Body of pancreas (tissue), 4 donors: ENCODE measurements at regions not wholly inside any gene's neighbourhood (a gene's known extent, or its start where the extent isn't known, plus 50 kb on each side); places are given as distances from the start of the nearest gene placed in this dataset.

ENCODE experiments used
- ATAC-seq: fragments of 150-250 bp; one replicate; pipeline ENCODE4 v1.9.1; 2016
- DNase-seq, 4 donors: peaks; one replicate each; pipeline ENCODE4 v3.0.0-alpha.2; 2019
- H3K27ac ChIP-seq, 4 donors: fragments of 200-600 bp; sonication (generic); 1 replicate in 3 of 4; 2 replicates in 1 of 4; pipeline versions ENCODE4 v1.5.1 to v1.6.1; 2016 to 2019; ENCODE audit warnings: mild to moderate bottlenecking in 1 of 4, mixed read lengths in 1 of 4, moderate library complexity in 1 of 4
- H3K27me3 ChIP-seq, 2 donors: fragments of 200-600 bp; sonication (generic); one replicate each; pipeline ENCODE4 v1.6.0; 2016; ENCODE audit warnings: mild to moderate bottlenecking in 1 of 2
- H3K36me3 ChIP-seq, 2 donors: fragments of 200-600 bp; sonication (generic); replicated peaks in 1 of 2; 2 replicates each; pipeline ENCODE4 v1.5.1; 2016; ENCODE audit warnings: low read depth in 2 of 2; ENCODE audit not compliant: insufficient read depth in 1 of 2
- H3K4me1 ChIP-seq: fragments of 200-600 bp; sonication (generic); one replicate; pipeline ENCODE4 v1.6.0; 2016
- H3K4me3 ChIP-seq, 2 donors: fragments of 200-600 bp; sonication (generic); 1 replicate in 1 of 2; 2 replicates in 1 of 2; pipeline ENCODE4 v1.5.1; 2016 to 2019
- H3K9me3 ChIP-seq, 3 donors: fragments of 200-600 bp; sonication (generic); 1 replicate in 2 of 3; 2 replicates in 1 of 3; pipeline ENCODE4 v1.5.1; 2016
- POLR2A ChIP-seq, 3 donors: fragments of 450-650 bp; IDR thresholded peaks; one replicate each; pipeline ENCODE4 v1.6.1; 2016; ENCODE audit warnings: antibody characterized with exemption in 3 of 3, mild to moderate bottlenecking in 2 of 3
- WGBS, 2 donors: methylation state at CpG; one replicate each; pipeline ENCODE4 v1.1.5; 2017; 5-methylcytosine and 5-hydroxymethylcytosine counted together
- intact Hi-C: fragments of 100-400 bp; cut with DNase I; formaldehyde crosslinking; loops from one replicate; pipeline ENCODE4 v1.15.1; 2023
- TF ChIP-seq, protein P1 (sequence below), 7 experiments: fragments of 450-650 bp in 4 of 7; fragments of 200-600 bp in 3 of 7; sonication (generic) in 3 of 7; IDR thresholded peaks; one replicate each; pipeline ENCODE4 v1.5.1; 2016 to 2019; ENCODE audit warnings: antibody characterized with exemption in 7 of 7

DNA sequence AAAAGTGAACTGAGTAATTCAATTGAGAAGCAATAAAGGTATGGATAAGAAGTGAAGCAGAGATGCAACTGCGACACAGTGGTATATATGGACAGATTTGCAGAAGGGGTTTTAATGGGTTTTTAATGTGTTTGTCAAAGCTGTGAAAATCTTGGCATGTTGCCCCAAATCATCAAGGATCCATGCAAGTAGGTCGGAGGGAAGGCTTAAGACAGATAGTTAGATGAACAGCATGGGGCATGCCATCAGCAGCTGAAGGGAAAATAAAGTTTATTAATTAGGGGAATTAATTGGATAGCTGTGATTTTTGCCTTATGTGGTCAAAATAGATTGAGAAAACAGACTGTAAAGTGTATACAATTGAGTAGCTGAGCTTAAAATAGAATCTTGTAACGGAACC is 840.1 kb downstream of the JRKL start:
- Histone ChIP-seq H3K27me3 (no peaks in the 10 kb centered on the region), H3K9me3 (no peaks in the 10 kb centered on the region), H3K4me3 (no peak overlapping the region), H3K4me1 (no peaks in the 10 kb centered on the region), H3K36me3 (no peaks in the 10 kb centered on the region), H3K27ac (no peak overlapping the region)
- TF ChIP-seq POLR2A (IDR thresholded peaks at IDR 0.05), result no peak
- TF ChIP-seq, protein P1, sequence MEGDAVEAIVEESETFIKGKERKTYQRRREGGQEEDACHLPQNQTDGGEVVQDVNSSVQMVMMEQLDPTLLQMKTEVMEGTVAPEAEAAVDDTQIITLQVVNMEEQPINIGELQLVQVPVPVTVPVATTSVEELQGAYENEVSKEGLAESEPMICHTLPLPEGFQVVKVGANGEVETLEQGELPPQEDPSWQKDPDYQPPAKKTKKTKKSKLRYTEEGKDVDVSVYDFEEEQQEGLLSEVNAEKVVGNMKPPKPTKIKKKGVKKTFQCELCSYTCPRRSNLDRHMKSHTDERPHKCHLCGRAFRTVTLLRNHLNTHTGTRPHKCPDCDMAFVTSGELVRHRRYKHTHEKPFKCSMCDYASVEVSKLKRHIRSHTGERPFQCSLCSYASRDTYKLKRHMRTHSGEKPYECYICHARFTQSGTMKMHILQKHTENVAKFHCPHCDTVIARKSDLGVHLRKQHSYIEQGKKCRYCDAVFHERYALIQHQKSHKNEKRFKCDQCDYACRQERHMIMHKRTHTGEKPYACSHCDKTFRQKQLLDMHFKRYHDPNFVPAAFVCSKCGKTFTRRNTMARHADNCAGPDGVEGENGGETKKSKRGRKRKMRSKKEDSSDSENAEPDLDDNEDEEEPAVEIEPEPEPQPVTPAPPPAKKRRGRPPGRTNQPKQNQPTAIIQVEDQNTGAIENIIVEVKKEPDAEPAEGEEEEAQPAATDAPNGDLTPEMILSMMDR (IDR thresholded peaks at IDR 0.05), result no peak
- ATAC-seq, result no peak
- 48 to 50% methylated on average over 3 of the region's 3 CpGs for WGBS, 2 donors
- intact Hi-C loops, result no loop called here
- DNase-seq, result no peak

DNA sequence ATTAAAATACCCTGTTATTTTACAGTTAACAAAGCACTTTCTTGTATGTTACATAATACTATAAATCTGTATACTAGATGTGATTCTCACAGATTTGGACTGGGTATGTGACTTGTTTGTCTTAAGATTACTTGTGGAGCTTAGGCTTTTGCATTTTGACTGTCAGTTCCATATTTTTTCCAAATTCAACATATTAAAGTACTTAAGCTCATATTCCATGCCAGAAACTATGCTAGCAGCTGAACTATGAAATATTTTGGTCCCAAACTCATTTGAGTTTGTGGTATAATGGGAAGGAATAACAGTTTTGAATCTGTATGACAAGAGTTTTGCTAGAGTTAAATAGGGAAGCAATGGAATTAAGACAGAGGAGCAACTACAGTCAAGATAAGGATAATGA is 841.4 kb downstream of the JRKL start:
- no peak for DNase-seq

DNA sequence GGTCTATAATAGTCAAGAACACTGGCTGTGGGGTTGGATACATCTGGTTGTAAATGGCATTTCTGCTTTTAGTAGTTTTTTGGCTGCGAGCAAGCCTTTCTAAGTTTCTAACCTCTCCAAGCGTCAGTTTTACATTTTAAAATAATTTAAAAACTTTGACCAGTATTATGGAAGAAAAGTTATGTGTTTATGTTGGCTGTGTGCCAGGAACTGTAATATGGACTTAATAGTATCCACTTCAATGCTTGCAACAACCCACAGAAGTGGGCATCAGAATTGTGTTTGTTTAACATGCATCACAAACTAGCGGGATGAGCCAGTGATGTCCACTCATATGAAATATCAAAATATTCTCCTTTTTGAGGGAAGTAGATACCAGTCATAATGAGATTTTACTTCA is 844.2 kb downstream of the JRKL start:
- no peaks in the 10 kb centered on the region for H3K4me1 ChIP-seq
- no peaks in the 10 kb centered on the region for H3K9me3 ChIP-seq
- H3K36me3 ChIP-seq, result no peaks in the 10 kb centered on the region
- intact Hi-C loops, result no loop called here
- no peak overlapping the region for H3K27ac ChIP-seq
- DNase-seq (no peak), ATAC-seq (no peak)
- no peak for TF ChIP-seq POLR2A (IDR thresholded peaks at IDR 0.05)
- TF ChIP-seq, protein P1 (IDR thresholded peaks at IDR 0.05), result no peak
- WGBS, 2 donors, result 51 to 60% methylated on average over 3 of the region's 3 CpGs
- H3K4me3 ChIP-seq, result no peak overlapping the region
- no peaks in the 10 kb centered on the region for H3K27me3 ChIP-seq

More for the DNA sequence above, 841.4 kb downstream of the JRKL start:
- no peak for TF ChIP-seq POLR2A (IDR thresholded peaks at IDR 0.05)
- TF ChIP-seq, protein P1 (IDR thresholded peaks at IDR 0.05), result no peak
- no peaks in the 10 kb centered on the region for H3K27me3 ChIP-seq
- no peak overlapping the region for H3K27ac ChIP-seq
- no peaks in the 10 kb centered on the region for H3K36me3 ChIP-seq
- intact Hi-C loops, result no loop called here
- H3K4me3 ChIP-seq, result no peak overlapping the region
- no peak for ATAC-seq
- no peaks in the 10 kb centered on the region for H3K4me1 ChIP-seq
- H3K9me3 ChIP-seq, result no peaks in the 10 kb centered on the region

DNA sequence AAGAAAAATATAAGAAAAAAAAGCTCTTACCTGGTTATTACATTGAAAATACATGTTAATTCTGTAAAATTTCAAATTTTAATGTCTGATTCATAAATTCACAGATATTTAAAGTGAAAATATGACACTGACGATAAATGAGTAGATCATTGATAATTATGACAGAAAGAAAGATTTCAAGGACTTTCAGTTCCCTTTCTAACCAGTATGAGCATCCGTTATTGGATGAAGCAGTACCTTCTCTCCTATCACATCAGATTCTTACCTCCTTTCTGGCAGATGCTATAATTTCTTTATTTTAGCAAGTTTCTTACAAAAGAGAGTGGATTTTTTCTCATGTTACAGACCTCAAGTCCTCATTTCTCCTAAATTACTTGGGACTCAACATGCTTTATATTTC is 847.3 kb downstream of the JRKL start:
- intact Hi-C loops, result no loop called here
- no peaks in the 10 kb centered on the region for H3K36me3 ChIP-seq
- WGBS, 2 donors, result 48 to 60% methylated on average over 2 of the region's 2 CpGs
- no peak for DNase-seq
- no peak overlapping the region for H3K27ac ChIP-seq
- ATAC-seq, result no peak
- H3K27me3 ChIP-seq, result no peaks in the 10 kb centered on the region
- no peak overlapping the region for H3K4me3 ChIP-seq
- TF ChIP-seq, protein P1 (IDR thresholded peaks at IDR 0.05), result no peak
- no peak for TF ChIP-seq POLR2A (IDR thresholded peaks at IDR 0.05)
- H3K4me1 ChIP-seq, result no peaks in the 10 kb centered on the region
- no peaks in the 10 kb centered on the region for H3K9me3 ChIP-seq

DNA sequence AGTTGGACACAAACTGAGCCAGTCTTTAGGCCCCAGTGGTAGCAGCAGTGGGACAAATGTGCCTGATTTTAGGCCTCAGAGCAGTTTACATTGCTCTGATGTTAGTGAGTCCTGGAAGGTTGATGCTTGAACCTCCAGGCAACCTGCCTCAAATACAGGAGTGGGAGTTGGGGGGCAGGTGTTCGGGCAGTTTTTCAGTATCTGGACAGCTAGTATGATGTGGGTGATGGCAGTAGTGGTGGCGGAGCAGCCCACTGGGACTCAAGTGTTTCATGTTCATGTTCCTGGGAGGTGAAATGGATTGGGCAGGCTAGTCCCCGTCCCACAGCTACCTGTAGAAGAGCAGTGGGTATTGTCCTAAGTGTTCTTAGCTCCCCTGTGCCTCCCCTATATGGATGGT is 857.8 kb downstream of the JRKL start:
- intact Hi-C loops, result no loop called here
- Histone ChIP-seq H3K27ac (no peak overlapping the region), H3K9me3 (no peaks in the 10 kb centered on the region), H3K36me3 (no peaks in the 10 kb centered on the region), H3K27me3 (no peaks in the 10 kb centered on the region), H3K4me1 (no peaks in the 10 kb centered on the region), H3K4me3 (no peak overlapping the region)
- TF ChIP-seq, protein P1 (IDR thresholded peaks at IDR 0.05), result no peak
- TF ChIP-seq POLR2A (IDR thresholded peaks at IDR 0.05), result no peak
- no peak for DNase-seq
- 61 to 68% methylated on average over 3 of the region's 3 CpGs for WGBS, 2 donors
- ATAC-seq, result no peak
